Spleen (tissue), 7 donors: ENCODE measurements at regions not wholly inside any gene's neighbourhood (a gene's known extent, or its start where the extent isn't known, plus 50 kb on each side); places are given as distances from the start of the nearest gene placed in this dataset.

ENCODE experiments used
- POLR2A ChIP-seq, 3 donors: fragments of 450-650 bp; IDR thresholded peaks; one replicate each; pipeline ENCODE4 v1.5.1; 2017; ENCODE audit warnings: antibody characterized with exemption in 3 of 3, mild to moderate bottlenecking in 1 of 3
- TF ChIP-seq, protein P1 (sequence below), 11 experiments: fragments of 200-600 bp in 7 of 11; fragments of 450-650 bp in 4 of 11; sonication (generic) in 4 of 11; IDR thresholded peaks in 8 of 11; conservative IDR thresholded peaks in 3 of 11; 1 replicate in 7 of 11; 2 replicates in 4 of 11; pipeline versions ENCODE4 v1.4.0 to v1.8.0; 2016 to 2021; ENCODE audit warnings: antibody characterized with exemption in 11 of 11, inconsistent platforms in 4 of 11, mild to moderate bottlenecking in 1 of 11
- donor health status: DM: no; HTN: no; CAD: no; lungs with moderate emphysema.
- donor health status: DM: no; HTN: no; CAD: no.
- donor health status: DM: no; HTN: no; CAD: no.

DNA sequence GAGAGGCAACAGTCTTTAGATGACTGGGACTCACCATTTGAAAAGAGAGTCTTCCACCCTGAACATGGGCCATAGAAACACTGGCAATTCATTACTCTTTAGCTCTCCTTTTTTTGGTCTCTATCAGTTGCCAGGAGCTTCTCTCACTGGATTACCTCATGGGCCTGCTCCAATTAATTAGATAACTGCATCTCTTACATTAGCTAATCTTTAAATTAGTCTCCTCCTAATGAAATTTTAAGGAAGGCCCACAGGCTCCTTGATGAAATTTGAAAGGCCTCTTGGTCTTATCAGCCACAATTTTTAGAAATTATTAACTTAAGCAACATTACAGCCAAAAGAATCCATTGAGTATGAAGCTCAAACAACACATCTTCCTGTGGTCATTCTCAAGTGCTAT lies 184.4 kb downstream of the UNC5CL start:
- TF ChIP-seq, protein P1, sequence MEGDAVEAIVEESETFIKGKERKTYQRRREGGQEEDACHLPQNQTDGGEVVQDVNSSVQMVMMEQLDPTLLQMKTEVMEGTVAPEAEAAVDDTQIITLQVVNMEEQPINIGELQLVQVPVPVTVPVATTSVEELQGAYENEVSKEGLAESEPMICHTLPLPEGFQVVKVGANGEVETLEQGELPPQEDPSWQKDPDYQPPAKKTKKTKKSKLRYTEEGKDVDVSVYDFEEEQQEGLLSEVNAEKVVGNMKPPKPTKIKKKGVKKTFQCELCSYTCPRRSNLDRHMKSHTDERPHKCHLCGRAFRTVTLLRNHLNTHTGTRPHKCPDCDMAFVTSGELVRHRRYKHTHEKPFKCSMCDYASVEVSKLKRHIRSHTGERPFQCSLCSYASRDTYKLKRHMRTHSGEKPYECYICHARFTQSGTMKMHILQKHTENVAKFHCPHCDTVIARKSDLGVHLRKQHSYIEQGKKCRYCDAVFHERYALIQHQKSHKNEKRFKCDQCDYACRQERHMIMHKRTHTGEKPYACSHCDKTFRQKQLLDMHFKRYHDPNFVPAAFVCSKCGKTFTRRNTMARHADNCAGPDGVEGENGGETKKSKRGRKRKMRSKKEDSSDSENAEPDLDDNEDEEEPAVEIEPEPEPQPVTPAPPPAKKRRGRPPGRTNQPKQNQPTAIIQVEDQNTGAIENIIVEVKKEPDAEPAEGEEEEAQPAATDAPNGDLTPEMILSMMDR (IDR thresholded peaks at IDR 0.05 in 8 of 11, conservative IDR thresholded peaks at IDR 0.05 in 3 of 11): no peak
- TF ChIP-seq POLR2A (IDR thresholded peaks at IDR 0.05): no peak
